SH-SY5Y (cell line): ENCODE measurements at regions not wholly inside any gene's neighbourhood (a gene's known extent, or its start where the extent isn't known, plus 50 kb on each side); places are given as distances from the start of the nearest gene placed in this dataset.

Experiments used
- GATA2 ChIP-seq: IDR thresholded peaks from 2 replicates; pipeline ENCODE4 v1.6.1; 2011; ENCODE audit warnings: mild to moderate bottlenecking, low read depth, low read length
- GATA3 ChIP-seq: IDR thresholded peaks from 2 replicates; pipeline ENCODE4 v1.6.1; 2011; ENCODE audit warnings: low read depth, mild to moderate bottlenecking, low read length, moderate library complexity

- TF ChIP-seq GATA2 (no peak), GATA3 (no peak)
These were observed 139.6 kb upstream of the SMIM31 start for GRCh38 chr4:164614329-164614728.
